ENCODE measurements at regions not wholly inside any gene's neighbourhood (a gene's known extent, or its start where the extent isn't known, plus 50 kb on each side); places are given as distances from the start of the nearest gene placed in this dataset.

- DNase-seq: no peak
Observed at GRCh38 chr13:61852116-61852619, 436.5 kb upstream of the PCDH20 start.

- DNase-seq: no peak
Observed at GRCh38 chr13:61850794-61851193, 435.1 kb upstream of the PCDH20 start.

- DNase-seq: no peak
Observed at GRCh38 chr13:61838568-61838967, 422.9 kb upstream of the PCDH20 start.

GRCh38 chr13:61833228-61833627 is 417.6 kb upstream of the PCDH20 start:
- no peak for DNase-seq

GRCh38 chr13:61831026-61831425 is 415.4 kb upstream of the PCDH20 start:
- no peak for DNase-seq

- no peak for DNase-seq
Observed at GRCh38 chr13:61830475-61830874, 414.8 kb upstream of the PCDH20 start.

GRCh38 chr13:61824168-61824567 is 408.5 kb upstream of the PCDH20 start:
- DNase-seq: no peak

GRCh38 chr13:61812286-61812685 is 396.6 kb upstream of the PCDH20 start:
- no peak for DNase-seq

GRCh38 chr13:61810065-61810464 is 394.4 kb upstream of the PCDH20 start:
- DNase-seq: no peak

- no peak for DNase-seq
Observed at GRCh38 chr13:61797397-61797796, 381.7 kb upstream of the PCDH20 start.

- no peak for DNase-seq
Observed at GRCh38 chr13:61795580-61795979, 379.9 kb upstream of the PCDH20 start.

- no peak for DNase-seq
Observed at GRCh38 chr13:61779456-61779855, 363.8 kb upstream of the PCDH20 start.

GRCh38 chr13:61778531-61778930 is 362.9 kb upstream of the PCDH20 start:
- no peak for DNase-seq

- DNase-seq: no peak
Observed at GRCh38 chr13:61777899-61778298, 362.2 kb upstream of the PCDH20 start.

GRCh38 chr13:61777271-61777670 is 361.6 kb upstream of the PCDH20 start:
- no peak for DNase-seq

- DNase-seq: no peak
Observed at GRCh38 chr13:61774903-61775302, 359.3 kb upstream of the PCDH20 start.

- DNase-seq: no peak
Observed at GRCh38 chr13:61770681-61771080, 355.0 kb upstream of the PCDH20 start.

GRCh38 chr13:61768175-61768574 is 352.5 kb upstream of the PCDH20 start:
- no peak for DNase-seq

GRCh38 chr13:61766667-61767058 is 351.0 kb upstream of the PCDH20 start:
- DNase-seq: no peak

GRCh38 chr13:61765940-61766666 is 350.5 kb upstream of the PCDH20 start:
- DNase-seq: no peak

GRCh38 chr13:61765181-61765742 is 349.6 kb upstream of the PCDH20 start:
- DNase-seq: peak; percentile 13

GRCh38 chr13:61761690-61762089 is 346.0 kb upstream of the PCDH20 start:
- DNase-seq: no peak

GRCh38 chr13:61760102-61760501 is 344.5 kb upstream of the PCDH20 start:
- DNase-seq: no peak

- DNase-seq: no peak
Observed at GRCh38 chr13:61756031-61756430, 340.4 kb upstream of the PCDH20 start.

- DNase-seq: no peak
Observed at GRCh38 chr13:61751039-61751438, 335.4 kb upstream of the PCDH20 start.
